ENCODE measurements at regions not wholly inside any gene's neighbourhood (a gene's known extent, or its start where the extent isn't known, plus 50 kb on each side); places are given as distances from the start of the nearest gene placed in this dataset.

- DNase-seq (ENCODE audit: low read depth in 2 of 3, low spot score in 2 of 3): no peak
These were observed 995.7 kb upstream of the TENM4 start for GRCh38 chr11:80436547-80436946.

- DNase-seq (ENCODE audit: low read depth in 2 of 3, low spot score in 2 of 3): no peak
These were observed 994.5 kb upstream of the TENM4 start for GRCh38 chr11:80435345-80435744.

- DNase-seq (ENCODE audit: low read depth in 2 of 3, low spot score in 2 of 3): no peak
These were observed 991.2 kb upstream of the TENM4 start for GRCh38 chr11:80432057-80432456.

DNA sequence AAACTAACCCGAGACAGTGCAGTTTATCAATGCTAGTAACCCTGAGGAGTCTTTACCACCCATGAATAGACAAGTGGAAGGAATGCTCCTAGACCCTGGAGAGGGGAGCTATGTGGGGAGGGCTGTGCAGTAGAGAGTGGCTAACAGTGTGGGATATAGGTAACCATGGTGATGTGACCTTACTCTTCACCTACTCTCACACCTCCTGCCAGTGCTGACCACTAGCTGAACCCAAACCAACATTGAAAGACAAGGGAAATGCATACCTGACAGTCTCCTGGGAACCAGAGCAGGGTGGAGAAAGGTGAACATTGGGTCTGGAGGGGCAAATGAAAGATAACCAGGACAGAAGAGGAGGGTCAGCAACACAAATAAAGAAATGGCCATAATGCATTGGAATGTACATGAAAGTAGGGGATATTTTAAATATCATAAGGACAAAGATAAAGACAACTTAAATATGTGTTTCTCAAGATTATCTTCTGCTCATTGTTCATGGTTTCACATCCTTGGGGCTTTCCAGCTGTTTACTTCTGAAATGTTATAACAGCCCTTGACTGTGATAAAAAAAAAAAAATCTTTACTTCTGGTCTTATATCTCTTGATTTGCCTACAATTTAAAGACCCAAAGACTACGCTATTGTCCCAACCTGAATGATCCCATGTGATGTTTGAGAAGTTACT lies 983.3 kb upstream of the TENM4 start:
- DNase-seq (ENCODE audit: low read depth in 2 of 3, low spot score in 2 of 3): no peak

GRCh38 chr11:80420374-80420773 lies 979.5 kb upstream of the TENM4 start:
- DNase-seq (ENCODE audit: low read depth in 2 of 3, low spot score in 2 of 3): no peak

GRCh38 chr11:80417681-80418080 lies 976.9 kb upstream of the TENM4 start:
- no peak for DNase-seq (ENCODE audit: low read depth in 2 of 3, low spot score in 2 of 3)

GRCh38 chr11:80415580-80415979 lies 974.8 kb upstream of the TENM4 start:
- no peak for DNase-seq (ENCODE audit: low read depth in 2 of 3, low spot score in 2 of 3)

GRCh38 chr11:80414181-80415165 lies 973.6 kb upstream of the TENM4 start:
- DNase-seq (ENCODE audit: low read depth in 2 of 3, low spot score in 2 of 3): no peak

DNA sequence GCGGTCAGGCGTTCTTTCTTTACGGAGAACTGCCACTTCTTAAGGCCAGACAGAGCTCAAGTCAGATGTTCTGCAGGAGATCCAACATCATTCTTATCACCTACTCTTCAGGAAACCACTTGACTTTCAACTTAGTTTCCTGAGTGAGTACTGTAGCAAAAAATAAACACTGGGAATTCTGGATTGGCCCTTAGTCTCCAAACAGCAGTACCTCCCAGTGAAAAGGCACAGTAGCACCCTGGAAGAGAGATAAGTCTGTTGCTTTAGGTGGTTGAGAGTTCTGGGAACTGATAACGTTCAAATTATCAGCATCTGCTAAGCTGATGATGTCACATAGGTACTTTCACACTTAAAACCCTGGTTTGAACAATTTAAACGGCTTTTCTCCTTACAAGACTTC lies 971.8 kb upstream of the TENM4 start:
- DNase-seq (ENCODE audit: low read depth in 2 of 3, low spot score in 2 of 3): no peak

- no peak for DNase-seq (ENCODE audit: low read depth in 2 of 3, low spot score in 2 of 3)
These were observed 952.4 kb upstream of the TENM4 start for GRCh38 chr11:80393210-80393609.

DNA sequence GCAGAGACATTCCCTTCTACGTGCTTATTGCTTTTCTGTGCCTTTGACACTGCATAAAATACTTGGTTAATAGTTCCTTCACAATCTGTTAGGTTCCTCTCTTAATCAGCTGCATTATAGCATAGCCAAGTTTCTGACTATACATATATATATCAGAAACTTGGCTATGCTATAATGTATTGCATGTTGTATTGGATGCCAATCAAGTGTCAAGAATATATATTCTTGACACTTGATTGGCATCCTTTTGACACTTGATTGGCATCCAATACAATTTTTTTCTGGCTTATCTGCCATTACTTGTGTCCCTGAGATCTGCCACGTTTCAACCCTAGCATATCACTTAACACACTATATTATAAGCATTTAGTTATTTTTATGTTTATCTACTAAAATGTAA lies 949.7 kb upstream of the TENM4 start:
- no peak for DNase-seq (ENCODE audit: low read depth in 2 of 3, low spot score in 2 of 3)

- no peak for DNase-seq (ENCODE audit: low read depth in 2 of 3, low spot score in 2 of 3)
These were observed 947.7 kb upstream of the TENM4 start for GRCh38 chr11:80388536-80388935.

DNA sequence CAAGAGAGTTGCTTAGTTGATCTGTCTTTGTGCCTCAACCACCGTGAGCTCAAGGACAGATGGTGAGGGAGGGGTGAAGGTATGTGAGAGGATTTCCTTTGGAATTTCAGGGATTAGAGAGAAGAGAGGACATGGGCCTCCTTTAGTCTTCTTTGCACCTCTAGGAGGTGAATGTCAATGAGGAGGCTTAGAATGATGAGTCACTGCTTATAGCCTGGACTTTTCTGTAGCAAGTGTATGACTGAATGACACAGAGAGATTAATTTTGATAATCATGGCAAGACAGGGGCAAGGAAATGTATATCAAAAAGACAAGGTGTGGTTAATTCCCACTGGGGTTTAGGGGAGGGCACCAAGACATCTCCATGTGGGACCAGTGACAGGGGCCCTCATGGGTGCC lies 947.3 kb upstream of the TENM4 start:
- DNase-seq (ENCODE audit: low read depth in 2 of 3, low spot score in 2 of 3): no peak

- DNase-seq (ENCODE audit: low read depth in 2 of 3, low spot score in 2 of 3): no peak
These were observed 942.8 kb upstream of the TENM4 start for GRCh38 chr11:80383655-80384054.

- no peak for DNase-seq (ENCODE audit: low read depth in 2 of 3, low spot score in 2 of 3)
These were observed 938.9 kb upstream of the TENM4 start for GRCh38 chr11:80379620-80380278.

GRCh38 chr11:80371931-80372330 lies 931.1 kb upstream of the TENM4 start:
- DNase-seq (ENCODE audit: low read depth in 2 of 3, low spot score in 2 of 3): no peak

- no peak for DNase-seq (ENCODE audit: low read depth in 2 of 3, low spot score in 2 of 3)
These were observed 925.1 kb upstream of the TENM4 start for GRCh38 chr11:80365980-80366379.

GRCh38 chr11:80365076-80365725 lies 924.4 kb upstream of the TENM4 start:
- no peak for DNase-seq (ENCODE audit: low read depth in 2 of 3, low spot score in 2 of 3)

DNA sequence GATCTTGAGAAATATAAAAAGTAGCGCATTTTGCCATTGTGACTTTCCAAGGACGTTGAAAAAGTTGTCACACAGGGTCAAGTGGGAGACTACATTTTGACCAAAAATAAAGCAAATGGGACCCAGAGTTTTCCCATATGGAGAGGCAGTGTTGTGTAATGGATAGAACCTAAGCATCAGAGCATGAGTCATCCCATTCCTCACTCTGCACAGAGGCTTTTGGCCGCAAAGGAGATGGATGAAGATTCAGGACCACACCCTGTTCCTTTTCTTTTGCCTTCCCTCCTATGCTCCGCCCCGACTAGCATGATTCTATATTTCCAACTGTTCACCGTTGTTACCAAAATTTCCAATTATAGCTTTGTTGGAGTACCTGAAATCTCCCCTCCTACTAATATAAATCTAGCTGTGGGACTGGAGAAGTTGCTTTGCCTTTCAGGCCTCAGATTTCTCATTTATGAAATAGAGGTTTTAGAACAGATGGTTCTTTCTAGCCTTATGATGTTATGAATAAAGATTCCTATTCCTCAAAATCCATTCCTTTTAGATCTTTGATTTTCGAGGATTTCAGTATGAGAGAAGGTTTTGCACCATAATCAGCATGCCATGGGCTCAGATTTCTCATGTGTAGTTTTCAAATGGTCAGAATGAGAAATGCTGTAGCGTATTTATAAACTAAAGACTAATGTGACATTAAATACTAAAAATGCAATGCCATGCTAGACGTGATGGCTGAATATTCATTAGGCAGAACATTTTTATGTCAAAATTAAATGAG lies 921.9 kb upstream of the TENM4 start:
- no peak for DNase-seq (ENCODE audit: low read depth in 2 of 3, low spot score in 2 of 3)

- DNase-seq (ENCODE audit: low read depth in 2 of 3, low spot score in 2 of 3): no peak
These were observed 914.4 kb upstream of the TENM4 start for GRCh38 chr11:80355251-80355650.

Measured in hematopoietic multipotent progenitor cell (in vitro differentiated cells).